OCI-LY7 (cell line): ENCODE measurements at regions not wholly inside any gene's neighbourhood (a gene's known extent, or its start where the extent isn't known, plus 50 kb on each side); places are given as distances from the start of the nearest gene placed in this dataset.

Experiments
- CTCF ChIP-seq: fragments of 200-600 bp; sonication (generic); conservative IDR thresholded peaks from 2 replicates; pipeline ENCODE4 v1.5.1; 2014; ENCODE audit warnings: mild to moderate bottlenecking, antibody characterized with exemption, low read length, moderate library complexity, mixed read lengths
- EZH2phosphoT487 ChIP-seq: fragments of 200-600 bp; sonication (generic); IDR thresholded peaks from 2 replicates; pipeline ENCODE4 v1.6.1; 2018; ENCODE audit warnings: low read depth, borderline replicate concordance, mild to moderate bottlenecking, mixed run types, antibody characterized with exemption, low read length, moderate library complexity, mixed read lengths

GRCh38 chr2:67579216-67579615, 182.1 kb downstream of the ETAA1 start:
- no peak for TF ChIP-seq CTCF
- no peak for TF ChIP-seq EZH2phosphoT487
